Esophagus squamous epithelium (tissue), 5 donors: ENCODE measurements at regions not wholly inside any gene's neighbourhood (a gene's known extent, or its start where the extent isn't known, plus 50 kb on each side); places are given as distances from the start of the nearest gene placed in this dataset.

ENCODE experiments used
- DNase-seq: peaks from one replicate; lab custom pipeline; 2025; lab: John Stamatoyannopoulos, UW
- H3K27ac ChIP-seq, 4 donors: fragments of 200-600 bp; sonication (generic); one replicate each; pipeline ENCODE4 v1.5.1; 2016 to 2019; ENCODE audit warnings: mild to moderate bottlenecking in 1 of 4
- H3K27me3 ChIP-seq, 4 donors: fragments of 200-600 bp; sonication (generic); 1 replicate in 3 of 4; 2 replicates in 1 of 4; pipeline versions ENCODE4 v1.5.1 to v1.6.0; 2017 to 2021; ENCODE audit warnings: antibody characterized with exemption in 1 of 4
- H3K36me3 ChIP-seq, 3 donors: fragments of 200-600 bp; sonication (generic); one replicate each; pipeline ENCODE4 v1.5.1; 2016 to 2019
- H3K4me1 ChIP-seq, 3 donors: fragments of 200-600 bp; sonication (generic); one replicate each; pipeline ENCODE4 v1.5.1; 2017 to 2019
- H3K4me3 ChIP-seq, 4 donors: fragments of 200-600 bp; sonication (generic); 1 replicate in 3 of 4; 2 replicates in 1 of 4; pipeline ENCODE4 v1.5.1; 2016 to 2019; ENCODE audit warnings: mild to moderate bottlenecking in 2 of 4, moderate library complexity in 1 of 4
- H3K9me3 ChIP-seq, 3 donors: fragments of 200-600 bp; sonication (generic); one replicate each; pipeline ENCODE4 v1.5.1; 2016 to 2019
- POLR2A ChIP-seq, 4 donors: fragments of 450-650 bp; IDR thresholded peaks; one replicate each; pipeline ENCODE4 v1.6.1; 2017; ENCODE audit warnings: antibody characterized with exemption in 4 of 4, mild to moderate bottlenecking in 4 of 4, moderate library complexity in 3 of 4
- WGBS, 2 donors: methylation state at CpG; one replicate each; pipeline ENCODE4 v1.1.5; 2018; 5-methylcytosine and 5-hydroxymethylcytosine counted together
- intact Hi-C: fragments of 100-400 bp; cut with DNase I; formaldehyde crosslinking; loops from one replicate; pipeline ENCODE4 v1.15.0; 2022
- TF ChIP-seq, protein P1 (sequence below), 6 experiments: fragments of 450-650 bp in 4 of 6; fragments of 200-600 bp in 2 of 6; sonication (generic) in 2 of 6; IDR thresholded peaks; one replicate each; pipeline ENCODE4 v1.5.1; 2016 to 2019; ENCODE audit warnings: antibody characterized with exemption in 6 of 6, mild to moderate bottlenecking in 4 of 6, moderate library complexity in 4 of 6
- donor health status: DM: yes; HTN: yes; CAD: no.

GRCh38 chr15:70582143-70582945, 181.0 kb downstream of the UACA start:
- WGBS, 2 donors, result 67 to 72% methylated on average over 4 to 5 of the region's 5 CpGs
- Histone ChIP-seq H3K27ac (no peak overlapping the region), H3K27me3 (peaks cover 0 to 90% (median 0%) of the 10 kb centered on the region in 4 donors), H3K9me3 (no peaks in the 10 kb centered on the region), H3K4me1 (peaks cover 9 to 18% (median 10%) of the 10 kb centered on the region in 3 donors), H3K36me3 (no peaks in the 10 kb centered on the region), H3K4me3 (no peak overlapping the region)
- DNase-seq, result no peak
- TF ChIP-seq POLR2A (IDR thresholded peaks at IDR 0.05), result no peak
- TF ChIP-seq, protein P1, sequence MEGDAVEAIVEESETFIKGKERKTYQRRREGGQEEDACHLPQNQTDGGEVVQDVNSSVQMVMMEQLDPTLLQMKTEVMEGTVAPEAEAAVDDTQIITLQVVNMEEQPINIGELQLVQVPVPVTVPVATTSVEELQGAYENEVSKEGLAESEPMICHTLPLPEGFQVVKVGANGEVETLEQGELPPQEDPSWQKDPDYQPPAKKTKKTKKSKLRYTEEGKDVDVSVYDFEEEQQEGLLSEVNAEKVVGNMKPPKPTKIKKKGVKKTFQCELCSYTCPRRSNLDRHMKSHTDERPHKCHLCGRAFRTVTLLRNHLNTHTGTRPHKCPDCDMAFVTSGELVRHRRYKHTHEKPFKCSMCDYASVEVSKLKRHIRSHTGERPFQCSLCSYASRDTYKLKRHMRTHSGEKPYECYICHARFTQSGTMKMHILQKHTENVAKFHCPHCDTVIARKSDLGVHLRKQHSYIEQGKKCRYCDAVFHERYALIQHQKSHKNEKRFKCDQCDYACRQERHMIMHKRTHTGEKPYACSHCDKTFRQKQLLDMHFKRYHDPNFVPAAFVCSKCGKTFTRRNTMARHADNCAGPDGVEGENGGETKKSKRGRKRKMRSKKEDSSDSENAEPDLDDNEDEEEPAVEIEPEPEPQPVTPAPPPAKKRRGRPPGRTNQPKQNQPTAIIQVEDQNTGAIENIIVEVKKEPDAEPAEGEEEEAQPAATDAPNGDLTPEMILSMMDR (IDR thresholded peaks at IDR 0.05), result no peak
- intact Hi-C loops, result no loop called here

DNA sequence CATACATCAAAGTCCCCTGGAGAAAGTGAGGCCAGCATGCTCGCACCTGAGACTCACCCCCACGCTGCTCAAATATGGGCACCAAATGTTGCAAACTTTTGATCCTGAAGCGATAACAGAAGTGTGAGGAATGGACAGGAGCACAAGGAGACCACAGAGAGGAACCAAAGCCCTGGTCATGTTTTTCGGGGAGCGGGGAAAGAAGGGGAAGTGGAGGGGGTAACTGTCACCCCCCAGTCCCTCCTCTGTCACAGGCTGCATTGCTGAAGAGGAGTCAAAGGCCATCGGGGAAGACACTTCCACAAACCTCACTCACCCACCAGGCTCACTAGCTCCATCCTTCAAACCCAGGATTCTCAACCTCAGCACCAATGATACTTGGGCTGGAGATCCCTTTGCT, 182.4 kb downstream of the UACA start:
- H3K9me3 ChIP-seq, result no peaks in the 10 kb centered on the region
- H3K4me1 ChIP-seq, result peaks cover 9 to 18% (median 10%) of the 10 kb centered on the region in 3 donors
- no peaks in the 10 kb centered on the region for H3K36me3 ChIP-seq
- intact Hi-C loops, result no loop called here
- WGBS, 2 donors, result 83 to 88% methylated on average over 2 to 6 of the region's 6 CpGs
- H3K27me3 ChIP-seq, result peaks cover 0 to 81% (median 0%) of the 10 kb centered on the region in 4 donors
- H3K27ac ChIP-seq, result no peak overlapping the region
- TF ChIP-seq POLR2A (IDR thresholded peaks at IDR 0.05), result no peak
- DNase-seq, result no peak
- H3K4me3 ChIP-seq, result no peak overlapping the region

- 64 to 74% methylated on average over 9 to 10 of the region's 10 CpGs for WGBS, 2 donors
- DNase-seq, result no peak
Measured at GRCh38 chr15:70580286-70580685, 183.1 kb downstream of the UACA start.

GRCh38 chr15:70579766-70580165, 183.6 kb downstream of the UACA start:
- Histone ChIP-seq H3K27ac (no peak overlapping the region), H3K27me3 (peaks cover 0 to 69% (median 0%) of the 10 kb centered on the region in 4 donors), H3K4me1 (peaks cover 2 to 7% (median 3%) of the 10 kb centered on the region in 3 donors), H3K4me3 (no peak overlapping the region), H3K9me3 (no peaks in the 10 kb centered on the region), H3K36me3 (no peaks in the 10 kb centered on the region)
- WGBS, 2 donors, result 66 to 69% methylated on average over 3 of the region's 3 CpGs
- no peak for DNase-seq
- TF ChIP-seq, protein P1 (IDR thresholded peaks at IDR 0.05), result no peak
- TF ChIP-seq POLR2A (IDR thresholded peaks at IDR 0.05), result no peak
- intact Hi-C loops, result no loop called here

More at GRCh38 chr15:70580286-70580685, 183.1 kb downstream of the UACA start:
- Histone ChIP-seq H3K4me3 (no peak overlapping the region), H3K27me3 (peaks cover 0 to 74% (median 0%) of the 10 kb centered on the region in 4 donors), H3K9me3 (no peaks in the 10 kb centered on the region), H3K4me1 (peaks cover 8 to 12% (median 8%) of the 10 kb centered on the region in 3 donors), H3K36me3 (no peaks in the 10 kb centered on the region), H3K27ac (no peak overlapping the region)
- intact Hi-C loops, result no loop called here
- TF ChIP-seq POLR2A (IDR thresholded peaks at IDR 0.05), result no peak
- TF ChIP-seq, protein P1 (IDR thresholded peaks at IDR 0.05), result no peak

DNA sequence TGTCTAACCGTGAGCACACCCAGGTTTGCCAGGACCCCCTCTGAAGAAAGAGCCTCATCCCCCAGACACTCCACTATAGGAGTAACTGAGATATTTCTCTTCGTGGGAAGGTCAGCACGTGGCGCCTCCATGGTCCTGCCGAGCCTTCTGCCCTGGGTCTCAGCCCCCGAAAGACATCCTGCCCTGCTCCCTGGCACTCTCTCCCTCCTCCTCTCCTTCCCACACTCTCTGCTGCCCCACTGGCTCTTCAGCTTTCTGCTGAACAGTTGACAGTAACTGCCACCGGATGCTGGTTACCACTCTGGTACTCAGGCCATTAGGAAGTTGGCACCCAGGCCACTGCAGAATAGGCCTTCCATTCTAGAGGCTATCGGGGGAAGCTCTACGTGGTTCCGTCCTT, 185.2 kb downstream of the UACA start:
- no peak for DNase-seq
- no peak for TF ChIP-seq POLR2A (IDR thresholded peaks at IDR 0.05)
- TF ChIP-seq, protein P1 (IDR thresholded peaks at IDR 0.05), result no peak
- no peak overlapping the region for H3K27ac ChIP-seq
- no peaks in the 10 kb centered on the region for H3K4me1 ChIP-seq
- no peaks in the 10 kb centered on the region for H3K36me3 ChIP-seq
- intact Hi-C loops, result no loop called here
- H3K4me3 ChIP-seq, result no peak overlapping the region
- WGBS, 2 donors, result 91 to 98% methylated on average over 7 to 9 of the region's 10 CpGs
- H3K27me3 ChIP-seq, result peaks cover 0 to 55% (median 0%) of the 10 kb centered on the region in 4 donors
- peaks cover 0 to 6% (median 3%) of the 10 kb centered on the region in 3 donors for H3K9me3 ChIP-seq
